GM21447 (cell line): ENCODE measurements at regions not wholly inside any gene's neighbourhood (a gene's known extent, or its start where the extent isn't known, plus 50 kb on each side); places are given as distances from the start of the nearest gene placed in this dataset.

ENCODE experiments used
- ATAC-seq: cut with Tn5 transposase; IDR thresholded peaks from one replicate; pipeline ENCODE4 v1.9.1; 2021; ENCODE audit not compliant: unreplicated experiment

- no peak for ATAC-seq
Measured at GRCh38 chr20:40738976-40739375, 49.9 kb upstream of the MAFB start.

GRCh38 chr20:40739841-40740240 lies 50.8 kb upstream of the MAFB start:
- ATAC-seq = no peak

GRCh38 chr20:40741507-40742106 lies 52.6 kb upstream of the MAFB start:
- no peak for ATAC-seq

DNA sequence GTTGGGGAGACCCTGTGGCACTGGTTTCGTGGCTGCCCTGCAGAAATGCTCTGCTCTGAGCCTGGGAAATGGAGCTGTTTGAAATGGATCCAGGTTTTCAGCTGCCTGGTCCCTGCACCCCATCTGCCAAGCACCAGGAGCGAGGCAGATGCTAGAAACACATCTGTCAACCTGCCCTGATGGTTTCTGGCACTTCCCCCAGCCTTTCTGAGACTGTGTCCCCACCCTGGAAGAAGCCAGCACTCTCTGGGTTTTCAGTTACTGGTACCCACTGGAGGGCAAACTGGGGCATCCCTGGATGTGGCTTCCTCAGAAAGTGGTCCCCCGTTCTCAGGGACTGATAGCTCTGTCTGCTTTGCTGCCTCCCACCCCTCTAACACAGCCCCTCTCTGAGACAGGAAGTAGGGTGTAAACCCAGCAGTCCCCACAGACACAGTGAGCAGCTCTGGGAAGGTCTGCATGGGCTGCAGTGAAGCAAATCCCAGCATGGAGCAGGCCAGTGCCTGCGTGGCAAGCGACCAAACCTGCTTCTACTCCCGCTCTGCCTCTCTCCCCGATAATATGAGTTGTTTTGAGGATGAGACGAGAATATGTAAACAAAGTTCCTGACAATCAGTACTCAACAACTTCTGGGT lies 54.2 kb upstream of the MAFB start:
- ATAC-seq = no peak

- no peak for ATAC-seq
Measured at GRCh38 chr20:40744072-40744817, 55.2 kb upstream of the MAFB start.

GRCh38 chr20:40744818-40745175 lies 55.8 kb upstream of the MAFB start:
- no peak for ATAC-seq

DNA sequence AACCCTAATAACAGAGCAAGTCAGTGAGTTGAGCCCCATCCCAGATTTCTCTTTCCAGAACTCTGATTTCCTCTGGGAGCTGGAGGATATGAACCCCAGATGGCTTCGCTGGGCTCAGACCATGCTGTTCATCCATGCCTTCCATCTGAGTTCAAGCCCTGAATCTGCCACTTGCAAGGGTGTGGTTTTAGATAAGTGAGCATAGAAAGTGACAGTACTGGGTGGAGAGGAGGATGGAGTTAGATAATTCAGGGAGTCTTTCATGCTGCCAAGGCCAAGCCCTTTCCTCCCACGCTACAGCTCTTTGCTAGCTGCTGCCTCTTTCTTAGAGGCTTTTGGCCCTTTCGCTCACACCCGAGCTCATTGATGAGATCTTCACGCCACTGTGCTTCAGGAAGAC lies 57.2 kb upstream of the MAFB start:
- no peak for ATAC-seq

DNA sequence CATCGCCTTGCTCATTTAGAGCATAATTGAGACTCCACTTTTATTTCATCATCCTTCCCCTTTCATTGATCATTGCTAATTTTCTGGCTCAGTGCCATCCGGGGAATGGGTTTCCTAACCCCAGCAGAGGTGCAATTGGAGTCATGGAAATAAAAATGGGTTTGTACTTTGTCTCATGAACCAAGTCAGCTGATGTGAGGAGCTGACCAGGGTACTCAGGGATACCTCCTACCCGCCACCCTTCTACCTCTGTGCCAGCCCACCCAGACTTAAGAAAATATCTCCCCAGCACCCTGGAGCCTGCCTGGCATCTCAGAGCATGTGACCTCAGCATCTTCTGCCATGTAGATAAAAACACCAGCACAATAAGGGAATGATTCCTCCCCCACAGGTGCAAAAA lies 59.1 kb upstream of the MAFB start:
- no peak for ATAC-seq

GRCh38 chr20:40749985-40750506 lies 61.0 kb upstream of the MAFB start:
- ATAC-seq = no peak

DNA sequence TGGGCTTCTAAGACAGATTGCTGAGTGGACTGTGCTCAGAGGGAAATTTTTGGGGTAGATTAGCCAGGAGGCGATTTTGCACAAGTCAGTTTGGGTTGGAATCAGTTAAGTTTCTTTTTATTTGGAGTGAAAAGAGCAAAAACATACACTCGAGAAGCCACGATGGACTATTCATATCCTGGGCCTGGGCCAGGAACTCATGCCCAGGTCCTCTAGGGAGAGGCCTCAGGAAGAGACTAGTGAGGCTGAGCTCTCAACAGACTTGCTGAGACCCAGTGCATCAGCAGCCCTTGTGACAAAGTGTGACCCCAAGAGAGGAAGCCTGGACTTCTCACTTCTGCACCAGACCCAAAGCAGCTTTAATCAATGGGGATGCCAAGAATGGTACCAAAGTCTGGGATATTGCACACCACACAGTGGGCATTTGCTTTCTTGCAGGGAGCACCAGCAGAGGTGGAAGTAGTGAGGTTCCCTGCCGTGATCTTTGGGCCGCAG lies 61.6 kb upstream of the MAFB start:
- ATAC-seq = no peak

DNA sequence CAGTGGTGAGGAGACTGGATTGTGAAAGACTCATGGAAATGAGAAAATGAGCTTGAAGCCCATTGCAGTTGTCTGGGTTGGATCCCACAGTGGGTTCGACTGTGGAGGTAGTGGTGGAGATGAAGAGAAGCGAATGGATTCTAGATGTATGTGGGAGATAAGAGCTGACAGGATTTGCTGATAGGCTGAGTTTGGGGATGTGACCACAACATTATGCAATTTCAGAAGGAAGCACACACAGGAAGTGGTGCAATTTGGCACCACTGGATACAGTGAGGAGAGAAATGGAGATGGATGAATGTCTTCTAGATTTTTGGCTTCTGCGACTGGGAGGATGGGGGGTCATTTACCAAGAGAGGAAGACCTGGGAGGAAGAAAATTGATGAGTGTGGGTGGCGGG lies 64.4 kb upstream of the MAFB start:
- ATAC-seq = no peak

- ATAC-seq = no peak
Measured at GRCh38 chr20:40754339-40754943, 65.4 kb upstream of the MAFB start.

GRCh38 chr20:40757087-40757486 lies 68.1 kb upstream of the MAFB start:
- ATAC-seq = no peak

DNA sequence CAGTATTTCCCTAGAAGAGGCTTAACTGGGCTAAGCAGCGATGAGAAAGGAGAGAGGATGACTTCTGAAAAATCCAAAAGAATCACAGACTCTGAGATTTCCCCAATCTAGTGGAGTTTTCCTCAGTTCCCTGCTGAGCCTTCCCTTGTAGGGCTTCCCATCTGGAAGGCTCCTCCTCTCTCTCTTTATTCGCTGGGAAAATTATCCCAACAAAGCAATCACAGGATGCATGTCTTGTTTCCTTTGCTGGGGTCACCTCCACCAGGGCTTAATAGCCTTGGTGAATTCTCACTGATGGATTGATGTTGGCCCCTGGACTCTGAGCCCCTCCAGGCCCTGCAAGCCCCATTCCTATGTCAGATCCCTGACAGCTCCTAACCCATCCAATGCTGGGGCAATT lies 69.8 kb upstream of the MAFB start:
- no peak for ATAC-seq

DNA sequence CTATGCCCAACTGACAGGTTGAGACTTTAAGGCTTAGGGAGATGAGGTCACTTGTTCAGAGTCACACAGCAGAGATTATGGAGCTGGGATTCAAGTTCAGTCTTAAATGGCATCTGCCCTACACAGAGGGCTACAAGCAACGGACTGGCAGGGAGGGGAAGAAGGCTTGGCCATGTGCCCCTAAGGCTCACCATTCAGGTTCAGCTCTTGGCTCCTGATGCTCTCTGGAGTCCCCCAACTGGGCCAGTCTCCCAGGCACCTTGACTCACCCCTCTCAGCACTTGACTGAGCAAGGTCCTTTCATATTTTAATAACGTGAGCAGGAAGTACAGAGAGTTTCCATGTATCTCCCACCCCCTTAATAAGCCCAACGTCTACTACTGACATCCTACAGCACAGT lies 71.4 kb upstream of the MAFB start:
- ATAC-seq = no peak

GRCh38 chr20:40763646-40764295 lies 74.7 kb upstream of the MAFB start:
- ATAC-seq = no peak

DNA sequence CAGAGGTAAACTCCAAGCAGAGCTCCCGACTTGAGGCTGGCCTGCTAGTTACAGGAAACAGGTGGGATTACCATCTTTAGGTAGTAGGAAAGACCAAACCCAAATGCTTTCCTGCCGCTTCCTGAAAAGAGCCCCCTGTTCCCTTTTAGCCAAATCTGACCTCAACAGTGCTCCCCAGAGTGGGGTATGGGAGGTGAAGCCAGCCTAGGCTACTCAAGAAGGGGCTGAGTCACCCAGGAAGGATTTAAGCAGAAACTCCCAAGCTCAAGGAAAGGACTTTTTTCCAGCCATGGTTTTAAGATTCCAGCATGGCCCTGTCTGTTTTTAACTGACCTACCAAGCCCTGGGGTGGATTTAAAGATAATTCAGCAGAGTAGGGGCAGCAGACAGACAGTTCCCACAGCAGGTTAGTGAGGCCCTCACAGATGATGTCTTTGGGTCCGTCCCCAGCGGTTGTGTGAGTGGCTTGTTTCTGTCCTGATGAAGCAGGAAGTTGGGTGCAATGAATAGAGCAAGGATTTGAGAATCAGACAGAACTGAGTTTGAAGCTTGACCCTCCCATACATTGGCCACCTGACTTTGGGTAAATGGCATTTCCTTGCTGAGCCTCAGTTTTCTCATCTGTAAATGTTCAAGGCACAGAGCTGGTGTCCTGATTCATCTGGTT lies 76.9 kb upstream of the MAFB start:
- ATAC-seq = no peak

DNA sequence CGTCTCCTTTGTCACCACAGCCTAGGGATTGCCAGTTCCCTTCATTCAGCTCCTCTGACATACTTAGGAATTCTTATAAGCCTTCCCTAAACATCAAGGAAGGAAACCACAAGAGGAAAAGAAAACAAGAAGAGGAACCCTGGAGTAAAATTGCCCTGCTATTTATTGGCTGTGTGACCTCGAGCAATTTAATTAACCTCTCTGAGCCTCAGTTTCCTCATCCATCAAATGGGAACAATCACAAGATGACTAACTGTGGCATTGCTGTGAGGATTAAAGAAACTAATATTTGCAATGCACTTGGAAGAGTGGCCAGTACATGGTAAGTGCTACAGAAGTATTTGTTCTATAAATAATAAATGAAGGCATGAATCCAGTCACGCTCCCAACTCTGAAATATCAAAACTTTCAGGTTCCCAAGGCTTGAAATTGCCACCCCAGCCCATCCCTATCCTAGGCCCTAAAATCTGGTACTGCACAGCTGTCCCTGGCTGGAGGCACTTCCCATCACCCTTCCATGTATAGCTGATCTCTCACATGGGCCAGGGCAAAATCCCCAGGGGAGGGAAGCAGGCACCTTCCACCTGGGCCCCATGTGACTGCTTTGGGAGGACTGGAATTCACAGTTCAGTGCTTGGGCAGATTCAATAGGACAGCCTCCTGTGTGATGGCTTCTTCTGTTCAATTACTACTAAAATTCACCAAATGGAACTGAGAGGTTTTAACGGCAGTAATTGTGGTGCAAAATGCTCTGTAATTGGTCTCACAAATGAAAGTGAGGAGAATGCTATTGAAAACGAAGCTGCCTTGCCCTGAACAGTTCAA lies 78.0 kb upstream of the MAFB start:
- no peak for ATAC-seq

- ATAC-seq = no peak
Measured at GRCh38 chr20:40767615-40767924, 78.5 kb upstream of the MAFB start.

DNA sequence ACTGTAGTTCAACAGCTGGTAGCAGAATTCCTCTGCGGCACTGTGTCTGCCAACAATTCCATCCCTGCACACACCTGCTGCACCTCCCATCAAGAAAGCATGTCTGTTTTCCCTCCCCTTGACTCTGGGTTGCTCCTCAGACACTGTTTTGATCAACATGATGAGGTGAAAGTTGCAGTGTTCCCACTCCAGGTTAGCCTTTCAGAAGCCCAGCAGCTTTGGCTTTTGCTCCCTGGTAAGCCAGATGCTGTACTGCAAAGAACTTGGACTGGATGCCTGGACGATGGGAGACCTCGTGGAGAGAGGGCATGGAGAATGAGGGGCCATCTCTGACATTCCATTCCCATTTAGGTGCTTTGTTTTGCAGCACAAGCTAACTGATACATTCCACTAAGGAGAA lies 79.1 kb upstream of the MAFB start:
- ATAC-seq = no peak
